GM12878 (cell line): ENCODE measurements at regions not wholly inside any gene's neighbourhood (a gene's known extent, or its start where the extent isn't known, plus 50 kb on each side); places are given as distances from the start of the nearest gene placed in this dataset.

Experiments used
- ATAC-seq: fragments of 200-7000 bp; cut with Tn5 transposase; 3 replicates; pipeline ENCODE4 v1.9.1; 2020; ENCODE audit warnings: mild to moderate bottlenecking, moderate library complexity
- BruUV-seq: library from RNA; stranded (reverse); fragments of 400-500 nt; replicated peaks from 2 replicates; lab custom pipeline; 2021; lab: Mats Ljungman, UMichigan
- CTCF ChIA-PET: fragments of 300-600 bp; sonication (Branson Sonifier 250); formaldehyde crosslinking; extraction: SDS; loops from one replicate; lab custom pipeline; 2021; ENCODE audit warnings: inconsistent platforms; lab: Yijun Ruan, JAX
- POLR2A ChIA-PET: fragments of 350-600 bp; formaldehyde crosslinking; extraction: SDS; loops from one replicate; lab custom pipeline; 2021; ENCODE audit warnings: inconsistent platforms; lab: Charles Lee
- RAD21 ChIA-PET: fragments of 300-600 bp; sonication (Branson Sonifier 250); formaldehyde crosslinking; loops from one replicate; lab custom pipeline; 2023; ENCODE audit warnings: antibody characterized with exemption; ENCODE audit not compliant: unreplicated experiment; lab: Charles Lee
- SMC1A ChIA-PET: fragments of 300-600 bp; sonication (Branson Sonifier 250); formaldehyde crosslinking; loops from one replicate; lab custom pipeline; 2023; ENCODE audit not compliant: unreplicated experiment, uncharacterized antibody; lab: Charles Lee
- DNase-seq: peaks from one replicate; pipeline ENCODE4 v3.0.0-alpha.2; 2011; ENCODE audit warnings: low read depth, low spot score
- FAIRE-seq: peaks from 3 replicates; lab custom pipeline; 2011; peaks lifted over from hg19 to GRCh38; lab: Jason Lieb, UNC
- H2AFZ ChIP-seq: 2 replicates; pipeline ENCODE4 v1.6.0; 2011; ENCODE audit warnings: low read depth, low read length, control low read depth; ENCODE audit not compliant: control insufficient read depth
- H3K27ac ChIP-seq: 2 replicates; pipeline ENCODE4 v1.5.1; 2011; ENCODE audit warnings: control low read depth; ENCODE audit not compliant: control insufficient read depth, insufficient read depth
- H3K27me3 ChIP-seq, 2 experiments: replicated peaks in 1 of 2; 2 replicates each; pipeline versions ENCODE4 v1.6.0 to v1.6.1; 2011; ENCODE audit warnings: low read length in 1 of 2; ENCODE audit not compliant: control insufficient read depth in 2 of 2, insufficient read depth in 2 of 2
- H3K36me3 ChIP-seq, 2 experiments: 2 replicates each; pipeline ENCODE4 v1.5.1; 2011; ENCODE audit warnings: low read length in 1 of 2; ENCODE audit not compliant: control insufficient read depth in 2 of 2, insufficient read depth in 2 of 2
- H3K4me1 ChIP-seq: 2 replicates; pipeline ENCODE4 v1.6.1; 2011; ENCODE audit warnings: mild to moderate bottlenecking, low read length, moderate library complexity, mixed read lengths; ENCODE audit not compliant: control insufficient read depth, insufficient read depth
- H3K4me2 ChIP-seq: 2 replicates; pipeline ENCODE4 v1.6.0; 2011; ENCODE audit warnings: control low read depth; ENCODE audit not compliant: control insufficient read depth, insufficient read depth
- H3K4me3 ChIP-seq: fragments of 200-600 bp; sonication (generic); 2 replicates; pipeline ENCODE4 v1.5.1; 2016
- H3K79me2 ChIP-seq: 2 replicates; pipeline ENCODE4 v1.6.0; 2011; ENCODE audit warnings: low read length; ENCODE audit not compliant: control insufficient read depth, insufficient read depth
- H3K9ac ChIP-seq: 2 replicates; pipeline ENCODE4 v1.8.0; 2011; ENCODE audit warnings: low read length, control low read depth, mixed read lengths; ENCODE audit not compliant: control insufficient read depth, insufficient read depth
- H3K9me3 ChIP-seq: replicated peaks from 3 replicates; pipeline ENCODE4 v1.5.1; 2011; ENCODE audit warnings: mild to moderate bottlenecking, low read length; ENCODE audit not compliant: control insufficient read depth, insufficient read depth
- H4K20me1 ChIP-seq: 2 replicates; pipeline ENCODE4 v1.6.0; 2011; ENCODE audit not compliant: control insufficient read depth, insufficient read depth
- ASH2L ChIP-seq: fragments of 300-600, 200-600 bp; sonication (generic); IDR thresholded peaks from 2 replicates; pipeline ENCODE4 v1.6.1; 2017; ENCODE audit warnings: low read depth, mild to moderate bottlenecking, borderline replicate concordance
- BACH1 ChIP-seq: fragments of 450-650 bp; IDR thresholded peaks from 2 replicates; pipeline ENCODE4 v1.6.1; 2017; ENCODE audit warnings: mild to moderate bottlenecking, borderline replicate concordance
- BRCA1 ChIP-seq: IDR thresholded peaks from 2 replicates; pipeline ENCODE4 v1.6.1; 2011; ENCODE audit warnings: low read depth, low read length, improper control_type of control experiment
- CHD2 ChIP-seq: IDR thresholded peaks from 2 replicates; pipeline ENCODE4 v1.6.1; 2011; ENCODE audit warnings: low read depth, low read length, improper control_type of control experiment, borderline replicate concordance
- HDGF ChIP-seq: fragments of 450-650 bp; IDR thresholded peaks from 2 replicates; pipeline ENCODE4 v1.6.1; 2016; ENCODE audit warnings: antibody characterized with exemption
- IKZF2 ChIP-seq, 2 experiments: fragments of 450-650 bp; IDR thresholded peaks; 2 replicates each; pipeline ENCODE4 v1.6.1; 2017; ENCODE audit warnings: mild to moderate bottlenecking in 2 of 2, moderate library complexity in 2 of 2
- IRF3 ChIP-seq: fragments of 450-650 bp; IDR thresholded peaks from 2 replicates; pipeline ENCODE4 v1.6.1; 2014; ENCODE audit warnings: mild to moderate bottlenecking
- JUND ChIP-seq: IDR thresholded peaks from 2 replicates; pipeline ENCODE4 v1.6.1; 2012; ENCODE audit warnings: low read depth, mild to moderate bottlenecking, low read length, improper control_type of control experiment, moderate library complexity
- KAT2A ChIP-seq: conservative IDR thresholded peaks from 2 replicates; pipeline ENCODE4 v1.6.1; 2011; ENCODE audit warnings: low read depth, low read length; ENCODE audit not compliant: control insufficient read depth
- MTA2 ChIP-seq: fragments of 450-650 bp; IDR thresholded peaks from 2 replicates; pipeline ENCODE4 v1.6.1; 2016; ENCODE audit warnings: low read depth, mild to moderate bottlenecking, moderate library complexity
- MXI1 ChIP-seq: fragments of 150-350 bp; IDR thresholded peaks from 2 replicates; pipeline ENCODE4 v1.6.1; 2011; ENCODE audit warnings: low read depth, mild to moderate bottlenecking, inconsistent platforms, low read length, improper control_type of control experiment
- NR2F1 ChIP-seq: fragments of 450-650 bp; conservative IDR thresholded peaks from 2 replicates; pipeline ENCODE4 v1.6.1; 2017; ENCODE audit warnings: mild to moderate bottlenecking
- POLR2AphosphoS5 ChIP-seq: IDR thresholded peaks from 2 replicates; pipeline ENCODE4 v1.6.1; 2011; ENCODE audit warnings: mild to moderate bottlenecking, low read length, inconsistent platforms
- PRDM15 ChIP-seq: fragments of 450-650 bp; formaldehyde crosslinking; IDR thresholded peaks from 2 replicates; pipeline ENCODE4 v1.4.0; 2020; ENCODE audit warnings: mild to moderate bottlenecking, moderate library complexity
- RBBP5 ChIP-seq: fragments of 200-600 bp; sonication (generic); conservative IDR thresholded peaks from 2 replicates; pipeline ENCODE4 v1.6.1; 2016
- SMAD1 ChIP-seq: fragments of 450-650 bp; IDR thresholded peaks from 2 replicates; pipeline ENCODE4 v1.6.1; 2018; ENCODE audit warnings: mild to moderate bottlenecking, low read depth; ENCODE audit not compliant: partially characterized antibody
- SMARCA5 ChIP-seq: fragments of 450-650 bp; IDR thresholded peaks from 2 replicates; pipeline ENCODE4 v1.6.1; 2017; ENCODE audit warnings: mild to moderate bottlenecking
- YY1 ChIP-seq: IDR thresholded peaks from 2 replicates; pipeline ENCODE4 v1.6.1; 2011; ENCODE audit warnings: low read depth, mild to moderate bottlenecking, low read length
- ZNF622 ChIP-seq: fragments of 450-650 bp; IDR thresholded peaks from 2 replicates; pipeline ENCODE4 v1.6.1; 2017; ENCODE audit warnings: mild to moderate bottlenecking, inconsistent platforms
- WGBS: methylation state at CpG from one replicate; pipeline ENCODE4 v1.1.6; 2016; ENCODE audit warnings: low lambda C conversion rate; ENCODE audit not compliant: insufficient replicate concordance, insufficient coverage; ENCODE audit errors: missing lambda C conversion rate; 5-methylcytosine and 5-hydroxymethylcytosine counted together
- in situ Hi-C: fragments of 300-500 bp; cut with MboI; formaldehyde crosslinking; loops from 9 replicates; pipeline ENCODE4 v1.14.3; 2018; ENCODE audit warnings: mixed read lengths
- intact Hi-C: fragments of 100-400 bp; cut with micrococcal nuclease; formaldehyde crosslinking; loops from one replicate; pipeline ENCODE4 v1.14.2; 2022; ENCODE audit not compliant: unreplicated experiment
- TF ChIP-seq, protein P1 (sequence below): fragments of 450-650 bp; IDR thresholded peaks from 2 replicates; pipeline ENCODE4 v1.6.1; 2016; ENCODE audit warnings: mild to moderate bottlenecking, moderate library complexity, borderline replicate concordance

- no peak overlapping the region for H2AFZ ChIP-seq
- no peaks in the 10 kb centered on the region for H3K36me3 ChIP-seq
- FAIRE-seq: no peak
- no peak for DNase-seq
- in situ Hi-C loops (no loop called here), intact Hi-C loops (loop anchor here (10.0 kb wide), 1 partner anchor 345 kb away; no protein-coding TSS in a partner anchor)
- H3K27me3 ChIP-seq: no peaks in the 10 kb centered on the region; a peak in 1 of 4 replicates
- H3K4me2 ChIP-seq: no peak overlapping the region
- no peaks in the 10 kb centered on the region; the same call in 2 of the 3 replicates for H3K9me3 ChIP-seq
- TF ChIP-seq BRCA1 (no peak), HDGF (no peak), CHD2 (no peak), POLR2AphosphoS5 (no peak), SMARCA5 (no peak), SMAD1 (no peak), KAT2A (no peak), NR2F1 (no peak), MXI1 (no peak), JUND (no peak), MTA2 (no peak), ASH2L (no peak), YY1 (no peak), RBBP5 (no peak), PRDM15 (CRISPR knock-in tag) (no peak), ZNF622 (no peak), IRF3 (no peak), BACH1 (no peak), IKZF2 (IDR thresholded peaks at IDR 0.05) (no peak)
- TF ChIP-seq, protein P1, sequence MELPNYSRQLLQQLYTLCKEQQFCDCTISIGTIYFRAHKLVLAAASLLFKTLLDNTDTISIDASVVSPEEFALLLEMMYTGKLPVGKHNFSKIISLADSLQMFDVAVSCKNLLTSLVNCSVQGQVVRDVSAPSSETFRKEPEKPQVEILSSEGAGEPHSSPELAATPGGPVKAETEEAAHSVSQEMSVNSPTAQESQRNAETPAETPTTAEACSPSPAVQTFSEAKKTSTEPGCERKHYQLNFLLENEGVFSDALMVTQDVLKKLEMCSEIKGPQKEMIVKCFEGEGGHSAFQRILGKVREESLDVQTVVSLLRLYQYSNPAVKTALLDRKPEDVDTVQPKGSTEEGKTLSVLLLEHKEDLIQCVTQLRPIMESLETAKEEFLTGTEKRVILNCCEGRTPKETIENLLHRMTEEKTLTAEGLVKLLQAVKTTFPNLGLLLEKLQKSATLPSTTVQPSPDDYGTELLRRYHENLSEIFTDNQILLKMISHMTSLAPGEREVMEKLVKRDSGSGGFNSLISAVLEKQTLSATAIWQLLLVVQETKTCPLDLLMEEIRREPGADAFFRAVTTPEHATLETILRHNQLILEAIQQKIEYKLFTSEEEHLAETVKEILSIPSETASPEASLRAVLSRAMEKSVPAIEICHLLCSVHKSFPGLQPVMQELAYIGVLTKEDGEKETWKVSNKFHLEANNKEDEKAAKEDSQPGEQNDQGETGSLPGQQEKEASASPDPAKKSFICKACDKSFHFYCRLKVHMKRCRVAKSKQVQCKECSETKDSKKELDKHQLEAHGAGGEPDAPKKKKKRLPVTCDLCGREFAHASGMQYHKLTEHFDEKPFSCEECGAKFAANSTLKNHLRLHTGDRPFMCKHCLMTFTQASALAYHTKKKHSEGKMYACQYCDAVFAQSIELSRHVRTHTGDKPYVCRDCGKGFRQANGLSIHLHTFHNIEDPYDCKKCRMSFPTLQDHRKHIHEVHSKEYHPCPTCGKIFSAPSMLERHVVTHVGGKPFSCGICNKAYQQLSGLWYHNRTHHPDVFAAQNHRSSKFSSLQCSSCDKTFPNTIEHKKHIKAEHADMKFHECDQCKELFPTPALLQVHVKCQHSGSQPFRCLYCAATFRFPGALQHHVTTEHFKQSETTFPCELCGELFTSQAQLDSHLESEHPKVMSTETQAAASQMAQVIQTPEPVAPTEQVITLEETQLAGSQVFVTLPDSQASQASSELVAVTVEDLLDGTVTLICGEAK: no peak
- H3K27ac ChIP-seq: no peak overlapping the region
- H3K4me3 ChIP-seq: no peak overlapping the region
- ChIA-PET RAD21 (no interaction called here), CTCF (no interaction called here), POLR2A (no interaction called here), SMC1A (no interaction called here)
- 73% methylated on average over 2 of the region's 2 CpGs for WGBS
- no peaks in the 10 kb centered on the region for H3K4me1 ChIP-seq
- H4K20me1 ChIP-seq: no peaks in the 10 kb centered on the region
- H3K79me2 ChIP-seq: no peaks in the 10 kb centered on the region
- ATAC-seq: no peak
- BruUV-seq: no TSS peak
- no peak overlapping the region for H3K9ac ChIP-seq
Observed at GRCh38 chr2:145410086-145410485, 890.2 kb upstream of the ZEB2 start.
